HFF-Myc (cell line): ENCODE measurements at regions not wholly inside any gene's neighbourhood (a gene's known extent, or its start where the extent isn't known, plus 50 kb on each side); places are given as distances from the start of the nearest gene placed in this dataset.
"Not testable (repeated sequence)": the region's sequence is repeated elsewhere in the genome, so short reads cannot be mapped to it uniquely, and the experiment has no call there.

Experiments
- DNase-seq: peaks from one replicate; pipeline ENCODE4 v3.0.0-alpha.2; 2011; ENCODE audit warnings: low read depth; ENCODE audit errors: extremely low read depth
- H3K4me3 ChIP-seq: replicated peaks from 2 replicates; pipeline ENCODE4 v1.5.1; 2011; ENCODE audit warnings: low read depth, mild to moderate bottlenecking, control low read depth, low read length
- CTCF ChIP-seq: IDR thresholded peaks from 2 replicates; pipeline ENCODE4 v1.5.1; 2012; ENCODE audit warnings: mild to moderate bottlenecking, low read depth, low read length, control low read depth; ENCODE audit errors: missing control alignments

DNA sequence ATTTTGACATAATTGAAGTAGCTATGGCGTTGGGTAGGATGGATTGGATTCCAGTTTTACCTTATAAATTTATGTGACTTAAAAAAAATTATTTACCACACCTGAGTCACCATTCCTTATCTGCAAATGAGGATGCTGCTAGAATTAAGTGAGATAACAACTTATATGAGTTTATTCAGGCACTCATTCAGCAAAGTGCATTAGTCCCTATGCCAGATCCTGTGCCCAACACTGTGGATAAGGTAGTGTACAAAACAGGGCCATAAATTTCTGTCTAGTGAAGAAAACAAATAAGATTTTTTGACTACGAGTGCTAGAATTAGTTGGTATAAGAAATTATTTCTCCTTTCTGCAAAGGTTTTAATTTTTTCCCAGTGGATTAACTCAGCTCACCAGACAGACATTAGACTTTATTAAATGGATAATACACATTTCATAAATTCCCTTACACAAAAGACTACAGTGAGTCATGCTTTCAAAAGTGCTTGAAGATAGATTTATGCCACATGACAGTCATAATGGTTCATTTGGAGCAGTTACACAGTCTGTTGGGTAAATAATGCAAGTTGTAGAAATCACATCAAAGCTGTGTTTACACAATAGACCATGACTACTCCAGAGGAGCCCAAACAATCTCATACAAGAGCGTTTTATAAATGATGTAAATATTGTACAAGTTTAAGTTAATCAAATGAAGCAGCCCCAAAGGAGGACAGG, 129.9 kb upstream of the TGFBR2 start:
- no peak overlapping the region for H3K4me3 ChIP-seq
- TF ChIP-seq CTCF, result no peak
- no peak for DNase-seq

DNA sequence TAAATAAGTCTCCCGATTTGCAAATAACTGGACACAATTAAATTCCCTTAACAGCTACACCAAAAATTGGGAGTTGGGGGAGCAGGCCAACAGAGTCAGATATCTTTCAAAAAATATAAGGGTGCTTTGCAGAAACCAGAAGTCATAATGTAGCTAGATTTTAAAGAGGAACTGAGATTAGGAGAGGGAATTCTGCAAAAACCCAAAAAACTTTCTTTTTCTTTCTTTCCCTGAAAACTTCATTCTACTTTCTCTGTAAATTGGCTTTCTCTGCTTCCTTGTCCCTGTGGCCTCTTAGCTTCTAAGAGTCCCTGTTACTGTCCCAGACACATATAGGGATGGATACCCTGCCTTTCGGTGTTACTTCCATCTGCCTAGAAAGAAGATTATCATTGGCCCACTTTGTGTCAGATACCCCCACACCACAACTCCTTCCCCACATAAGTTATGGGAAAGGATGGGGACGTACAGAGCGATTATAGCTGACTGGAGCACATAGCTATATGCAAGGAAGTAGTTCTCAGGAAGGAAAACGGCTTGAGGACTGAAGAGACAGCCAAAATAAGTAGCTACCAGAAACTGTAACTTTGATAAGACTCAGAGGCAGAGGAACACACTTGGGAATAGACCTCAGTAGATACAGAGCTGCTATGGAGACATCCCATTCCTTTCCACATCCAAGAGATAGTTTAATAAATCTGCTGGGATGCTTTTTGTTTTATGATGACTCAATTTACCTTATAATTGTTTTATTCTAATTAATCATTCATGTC, 129.1 kb upstream of the TGFBR2 start:
- no peak for DNase-seq
- H3K4me3 ChIP-seq, result no peak overlapping the region
- no peak for TF ChIP-seq CTCF

- not testable (repeated sequence) for H3K4me3 ChIP-seq, DNase-seq
Observed at GRCh38 chr3:30479737-30480136, 126.7 kb upstream of the TGFBR2 start.

DNA sequence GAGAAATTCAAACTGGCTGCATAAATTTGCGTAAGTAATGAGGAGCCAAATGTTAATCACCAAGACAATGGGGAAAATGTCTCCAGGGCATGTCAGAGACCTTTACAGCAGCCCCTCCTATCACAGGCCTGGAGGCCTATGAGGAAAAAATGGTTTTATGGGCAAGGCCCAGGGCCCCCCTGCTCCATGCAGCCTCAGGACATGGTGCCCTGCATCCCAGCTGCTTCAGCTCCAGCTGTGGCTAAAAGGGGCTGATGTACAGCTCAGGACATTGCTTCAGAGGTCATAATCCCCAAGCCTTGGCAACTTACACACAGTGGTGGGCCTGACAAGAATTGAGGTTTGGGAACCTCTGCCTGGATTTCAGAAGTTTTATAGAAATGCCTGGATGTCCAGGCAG, 126.2 kb upstream of the TGFBR2 start:
- H3K4me3 ChIP-seq, result not testable (repeated sequence)

GRCh38 chr3:30480587-30480986, 125.8 kb upstream of the TGFBR2 start:
- TF ChIP-seq CTCF, result no peak

More for the DNA sequence above, 126.2 kb upstream of the TGFBR2 start:
- not testable (repeated sequence) for DNase-seq

DNA sequence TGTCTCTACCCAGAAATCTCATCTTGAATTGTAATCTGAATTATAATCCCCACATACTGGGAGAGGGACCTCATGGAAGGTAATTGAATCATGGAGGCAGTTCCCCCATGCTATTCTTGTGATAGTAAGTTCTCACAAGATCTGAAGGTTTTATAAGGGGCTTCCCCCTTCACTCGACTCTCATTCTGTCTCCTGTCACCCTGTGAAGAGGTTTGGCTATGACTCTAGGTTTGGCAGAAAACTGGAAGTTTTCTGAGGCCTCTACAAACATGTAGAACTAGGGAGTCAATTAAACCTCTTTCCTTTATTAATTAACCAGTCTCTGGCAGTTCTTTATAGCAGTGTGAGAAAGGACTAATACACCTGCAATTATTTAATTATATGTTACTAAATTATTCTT, 125.2 kb upstream of the TGFBR2 start:
- no peak for TF ChIP-seq CTCF
- H3K4me3 ChIP-seq, result no peak overlapping the region
- DNase-seq, result no peak

More at GRCh38 chr3:30480587-30480986, 125.8 kb upstream of the TGFBR2 start:
- no peak overlapping the region for H3K4me3 ChIP-seq
- no peak for DNase-seq

DNA sequence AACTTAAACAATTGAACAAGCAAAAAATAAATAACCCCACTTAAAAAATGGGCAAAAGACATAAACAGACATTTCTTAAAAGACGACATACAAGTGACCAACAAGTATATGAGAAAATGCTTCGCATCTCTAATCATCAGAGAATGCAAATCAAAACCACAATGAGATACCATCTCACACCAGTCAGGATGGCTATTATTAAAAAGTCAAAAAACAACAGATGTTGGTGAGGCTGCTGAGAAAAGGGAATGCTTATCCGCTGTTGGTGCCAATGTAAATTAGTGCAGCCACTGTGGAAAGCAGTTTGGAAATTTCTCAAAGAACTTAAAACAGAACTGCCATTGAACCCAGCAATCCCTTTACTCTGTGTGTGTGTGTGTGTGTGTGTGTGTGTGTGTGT, 122.2 kb upstream of the TGFBR2 start:
- not testable (repeated sequence) for H3K4me3 ChIP-seq, DNase-seq

DNA sequence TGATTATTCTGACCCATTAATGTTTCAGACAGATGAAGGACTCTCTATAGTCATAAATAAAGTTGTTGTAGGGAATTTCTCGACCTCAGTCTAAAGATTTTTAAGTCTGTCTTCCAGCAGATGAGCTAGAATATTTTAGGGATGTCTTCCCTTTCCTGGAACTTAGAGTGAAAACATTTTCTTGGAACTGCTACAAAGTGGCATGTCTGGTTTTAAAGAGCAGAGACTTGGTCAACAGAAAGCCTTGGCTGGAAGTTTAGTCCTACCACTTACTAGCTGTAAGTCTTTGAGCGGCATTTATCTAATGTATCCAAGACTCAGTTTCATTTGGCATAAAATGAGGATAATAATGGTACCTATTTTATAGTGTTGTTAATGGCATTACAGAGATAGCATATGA, 120.0 kb upstream of the TGFBR2 start:
- DNase-seq, result no peak
- no peak for TF ChIP-seq CTCF

More for the DNA sequence above, 120.0 kb upstream of the TGFBR2 start:
- no peak overlapping the region for H3K4me3 ChIP-seq
